GM19438 (cell line): ENCODE measurements at regions not wholly inside any gene's neighbourhood (a gene's known extent, or its start where the extent isn't known, plus 50 kb on each side); places are given as distances from the start of the nearest gene placed in this dataset.
A peak's percentile ranks its signal among the peaks of the same experiment; 100 is the strongest.

Experiments used
- ATAC-seq: cut with Tn5 transposase; IDR thresholded peaks from one replicate; pipeline ENCODE4 v1.9.1; 2021; ENCODE audit warnings: low read depth; ENCODE audit not compliant: unreplicated experiment

DNA sequence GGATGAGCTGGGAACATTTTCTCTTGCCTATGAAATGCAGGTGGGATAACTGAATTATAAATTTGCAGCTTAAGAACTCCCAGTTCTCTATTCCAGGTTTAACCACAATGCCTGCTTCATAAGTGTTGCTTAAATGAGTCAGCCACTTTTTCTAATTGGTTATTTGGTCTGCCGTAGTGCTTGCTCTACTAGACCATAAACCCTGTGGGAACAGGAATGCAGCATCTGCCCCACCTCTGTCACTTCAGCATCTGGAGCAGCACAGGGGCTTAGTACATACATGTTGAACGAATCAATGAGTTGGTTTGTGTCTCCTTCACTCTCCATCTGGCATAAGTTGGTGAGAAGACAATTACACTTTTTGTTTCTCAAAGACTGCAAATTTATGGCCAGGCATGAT is 95.2 kb upstream of the PTER start:
- no peak for ATAC-seq

DNA sequence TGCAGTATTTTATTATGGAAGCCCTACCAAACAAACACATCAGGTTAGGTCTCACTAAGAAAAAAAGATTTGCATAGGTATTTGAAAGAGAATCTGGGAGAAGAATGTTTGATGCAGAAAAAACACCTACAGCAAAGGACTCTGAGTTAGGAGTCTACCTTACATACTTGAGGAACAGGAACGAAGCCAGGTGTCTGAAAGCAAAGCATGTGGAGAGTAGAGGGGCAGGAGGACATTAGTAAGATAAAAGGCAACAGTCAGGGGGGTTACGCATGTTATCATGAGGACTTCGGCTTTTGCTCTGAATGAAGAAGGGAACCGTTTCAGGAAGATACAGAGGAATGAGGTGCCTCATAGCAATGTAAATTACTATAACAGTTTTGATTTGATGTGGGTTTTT is 87.9 kb upstream of the PTER start:
- ATAC-seq: no peak

DNA sequence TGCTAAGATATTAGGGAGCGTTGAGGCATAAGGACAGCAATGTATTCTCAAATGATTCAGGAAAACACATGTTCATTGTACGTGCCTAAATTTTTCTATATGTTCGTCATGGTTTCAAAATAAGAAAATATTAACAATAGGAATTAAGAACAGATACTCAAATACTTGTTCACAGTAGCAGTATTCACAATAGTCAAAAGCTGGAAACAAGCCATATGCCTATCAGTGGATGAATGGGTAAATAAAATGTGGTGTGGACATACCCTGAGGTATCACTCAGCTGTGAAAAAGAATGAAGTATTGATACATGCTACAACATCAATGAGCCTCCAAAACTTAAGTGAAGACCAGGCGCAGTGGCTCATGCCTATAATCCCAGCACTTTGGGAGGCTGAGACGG is 84.7 kb upstream of the PTER start:
- no peak for ATAC-seq

DNA sequence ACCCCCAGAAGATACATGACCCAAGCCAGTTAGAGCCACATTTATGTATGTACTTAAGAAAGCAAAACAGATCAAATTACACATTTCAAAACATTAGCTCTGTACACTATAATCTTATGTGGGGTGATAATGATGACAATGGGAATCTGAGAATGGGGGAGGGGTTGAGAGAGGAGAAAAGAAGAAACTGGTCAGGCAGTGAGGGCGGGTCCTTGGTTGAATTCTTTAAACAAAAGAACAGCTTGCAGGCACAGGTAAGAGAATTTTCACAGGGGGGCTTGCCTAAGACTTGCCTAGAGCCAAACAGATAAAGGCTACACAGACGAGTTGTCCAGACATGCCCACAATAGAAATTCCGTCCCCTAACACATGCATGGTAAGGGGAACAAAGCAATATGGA is 76.8 kb upstream of the PTER start:
- no peak for ATAC-seq

GRCh38 chr10:16360425-16360824 is 76.4 kb upstream of the PTER start:
- ATAC-seq: no peak

DNA sequence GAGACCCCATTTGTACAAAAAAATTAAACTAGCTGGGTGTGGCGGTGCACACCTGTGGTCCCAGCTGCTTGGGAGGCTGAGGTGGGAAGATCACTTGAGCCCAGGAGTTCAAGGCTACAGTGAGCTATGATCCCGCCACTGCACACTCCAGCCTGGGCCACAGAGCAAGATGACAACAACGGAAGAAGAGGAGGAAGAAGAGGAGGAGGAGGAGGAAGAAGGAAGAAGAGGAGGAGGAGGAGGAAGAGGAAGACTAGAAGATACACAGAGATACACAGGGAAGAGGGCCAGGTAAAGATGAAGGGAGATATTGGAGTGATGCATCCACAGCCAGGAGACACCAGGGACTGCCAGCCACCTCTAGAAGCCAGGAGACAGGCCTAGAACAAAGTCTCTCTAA is 75.7 kb upstream of the PTER start:
- no peak for ATAC-seq

GRCh38 chr10:16363741-16364140 is 73.1 kb upstream of the PTER start:
- no peak for ATAC-seq

DNA sequence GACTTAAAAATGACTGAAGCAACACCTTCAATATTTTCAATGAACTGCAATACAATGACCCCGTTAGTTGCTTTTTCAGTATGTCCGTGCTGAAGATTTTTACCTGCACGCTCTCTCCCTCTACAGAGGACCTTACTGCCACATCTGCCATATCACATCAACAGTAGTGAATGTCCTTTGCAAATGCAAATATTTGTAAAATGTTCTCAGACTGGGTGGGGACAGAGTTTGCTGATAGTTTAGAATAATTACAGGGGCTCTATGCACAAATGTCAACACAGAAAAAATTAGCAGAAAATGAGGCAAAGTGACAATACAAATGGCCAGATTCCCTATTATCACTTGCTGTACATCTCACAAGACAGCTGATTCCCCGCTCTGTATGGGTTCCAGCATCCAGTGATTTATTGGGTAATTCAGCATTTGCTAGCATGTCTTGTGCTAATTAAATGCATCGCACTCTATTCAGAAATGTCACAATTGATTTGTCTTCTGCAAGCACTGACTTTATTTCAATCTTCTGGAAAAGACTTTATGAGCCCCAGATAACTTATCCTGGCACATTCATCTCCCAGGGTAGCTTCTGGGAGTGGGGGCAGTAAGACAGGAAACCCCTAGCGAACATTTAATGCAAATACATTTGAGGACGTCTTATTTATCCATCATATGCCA is 69.1 kb upstream of the PTER start:
- ATAC-seq: no peak

DNA sequence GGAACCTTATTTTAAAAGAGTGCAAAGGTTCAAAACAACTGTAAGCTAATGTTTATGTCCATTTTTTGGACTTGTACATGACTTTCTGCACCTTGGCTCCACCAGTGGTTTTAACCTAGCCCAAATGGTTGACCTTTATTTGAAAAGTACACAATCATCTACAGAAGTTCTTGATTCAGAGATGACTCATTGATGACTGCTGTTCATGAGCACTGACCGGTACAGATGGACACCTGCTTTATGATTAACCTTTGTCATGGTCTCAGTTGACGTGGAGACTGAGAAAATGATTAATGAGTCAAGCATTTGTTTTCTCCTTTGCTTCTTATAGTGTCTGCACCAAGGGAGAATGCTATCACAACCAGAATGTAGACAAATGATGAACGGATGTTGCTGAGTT is 55.7 kb upstream of the PTER start:
- peak; percentile 94 for ATAC-seq

DNA sequence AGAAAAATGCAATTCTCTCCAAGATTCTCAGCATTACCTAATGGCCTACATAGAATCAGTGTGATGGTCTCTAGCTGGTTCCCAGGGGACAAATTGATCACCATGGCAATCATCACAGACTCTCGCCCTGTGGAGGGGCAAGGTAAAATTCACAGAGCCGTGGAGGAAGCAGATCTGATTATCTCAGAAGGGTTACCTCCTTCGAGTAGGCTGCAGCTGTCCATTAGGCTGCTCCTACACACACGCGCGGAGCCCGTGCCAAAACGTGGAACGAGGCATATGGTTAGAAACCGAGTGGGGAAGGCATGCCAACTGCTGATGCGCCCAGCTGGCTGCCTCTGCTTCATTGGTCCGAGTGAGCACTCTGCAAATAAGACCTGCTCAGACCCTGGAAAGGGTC is 52.8 kb upstream of the PTER start:
- no peak for ATAC-seq

DNA sequence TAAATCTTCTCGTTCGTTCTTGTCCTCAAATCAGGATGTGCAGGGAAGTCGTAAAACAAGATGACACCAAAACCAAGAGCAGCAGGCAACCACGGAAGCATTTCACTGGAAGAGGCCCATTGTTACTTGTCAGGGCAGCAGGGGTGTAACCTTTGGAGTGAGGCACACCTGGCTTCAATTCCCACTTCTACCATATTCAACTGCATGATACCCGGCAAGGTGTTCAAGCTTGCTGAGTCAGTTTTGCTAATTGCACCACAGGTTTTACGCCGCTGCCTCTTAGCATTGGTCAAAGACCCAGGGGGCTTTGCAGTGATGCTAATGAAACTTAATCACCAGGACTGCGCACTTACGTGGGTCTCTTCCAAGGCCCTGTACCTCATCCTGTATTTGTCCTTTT is 50.0 kb upstream of the PTER start:
- ATAC-seq: no peak
